Spleen (tissue), 11 donors: ENCODE measurements at regions not wholly inside any gene's neighbourhood (a gene's known extent, or its start where the extent isn't known, plus 50 kb on each side); places are given as distances from the start of the nearest gene placed in this dataset.

Source experiments
- DNase-seq: peaks from one replicate; pipeline ENCODE4 v3.0.0-alpha.2; 2020
- H3K27ac ChIP-seq, 8 donors: fragments of 200-600 bp; sonication (generic) in 7 of 8; 1 replicate in 4 of 8; 2 replicates in 4 of 8; pipeline versions ENCODE4 v1.5.0 to v1.8.0; 2016 to 2021; ENCODE audit warnings: inconsistent platforms in 4 of 8, mild to moderate bottlenecking in 4 of 8, moderate library complexity in 1 of 8
- H3K27me3 ChIP-seq, 7 donors: fragments of 200-600 bp; sonication (generic) in 6 of 7; replicated peaks in 1 of 7; 1 replicate in 4 of 7; 2 replicates in 3 of 7; pipeline versions ENCODE4 v1.5.0 to v1.8.0; 2016 to 2021; ENCODE audit warnings: inconsistent platforms in 3 of 7, mild to moderate bottlenecking in 1 of 7
- H3K36me3 ChIP-seq, 6 donors: fragments of 200-600 bp; sonication (generic) in 5 of 6; 1 replicate in 4 of 6; 2 replicates in 2 of 6; pipeline versions ENCODE4 v1.5.0 to v1.8.0; 2016 to 2021; ENCODE audit warnings: inconsistent platforms in 2 of 6
- H3K4me1 ChIP-seq, 6 donors: fragments of 200-600 bp; sonication (generic) in 5 of 6; 1 replicate in 3 of 6; 2 replicates in 3 of 6; pipeline versions ENCODE4 v1.5.0 to v1.8.0; 2016 to 2021; ENCODE audit warnings: inconsistent platforms in 3 of 6
- H3K4me3 ChIP-seq, 8 donors: fragments of 200-600 bp; sonication (generic) in 7 of 8; 1 replicate in 4 of 8; 2 replicates in 4 of 8; pipeline versions ENCODE4 v1.5.0 to v1.8.0; 2016 to 2021; ENCODE audit warnings: inconsistent platforms in 4 of 8, mild to moderate bottlenecking in 4 of 8, moderate library complexity in 2 of 8
- H3K9me3 ChIP-seq, 8 donors: fragments of 200-600 bp; sonication (generic) in 7 of 8; 1 replicate in 4 of 8; 2 replicates in 4 of 8; pipeline versions ENCODE4 v1.5.0 to v1.8.0; 2016 to 2021; ENCODE audit warnings: inconsistent platforms in 4 of 8
- POLR2A ChIP-seq, 3 donors: fragments of 450-650 bp; IDR thresholded peaks; one replicate each; pipeline ENCODE4 v1.5.1; 2017; ENCODE audit warnings: antibody characterized with exemption in 3 of 3, mild to moderate bottlenecking in 1 of 3
- POLR2AphosphoS5 ChIP-seq, 3 donors: sonication (generic); formaldehyde crosslinking; IDR thresholded peaks; one replicate each; pipeline ENCODE4 v1.5.1; 2017; ENCODE audit warnings: antibody characterized with exemption in 3 of 3
- WGBS, 5 donors: extraction: QIAGEN DNeasy Blood & Tissue Kit in 3 of 5; methylation state at CpG; one replicate each; pipeline versions ENCODE4 v1.1.5 to v1.1.7; 2013 to 2018; 5-methylcytosine and 5-hydroxymethylcytosine counted together
- intact Hi-C: fragments of 100-400 bp; cut with DNase I; formaldehyde crosslinking; loops from one replicate; pipeline ENCODE4 v1.15.0; 2023; ENCODE audit warnings: low total_unique reads
- TF ChIP-seq, protein P1 (sequence below), 11 experiments: fragments of 200-600 bp in 7 of 11; fragments of 450-650 bp in 4 of 11; sonication (generic) in 4 of 11; IDR thresholded peaks in 8 of 11; conservative IDR thresholded peaks in 3 of 11; 1 replicate in 7 of 11; 2 replicates in 4 of 11; pipeline versions ENCODE4 v1.4.0 to v1.8.0; 2016 to 2021; ENCODE audit warnings: antibody characterized with exemption in 11 of 11, inconsistent platforms in 4 of 11, mild to moderate bottlenecking in 1 of 11
- donor health status: healthy with polysubstance abuse.
- donor health status: DM: no; HTN: no; CAD: no; lungs with moderate emphysema.
- donor health status: DM: no; HTN: no; CAD: no.
- donor health status: Bipolar disorder and iron deficiency.
- donor health status: healthy.
- donor health status: DM: no; HTN: no; CAD: no.
- donor health status: DM: yes; HTN: yes; CAD: no.

GRCh38 chr5:120014535-120014934 lies 385.2 kb downstream of the FAM170A start:
- 53 to 81% (median 75%) methylated on average over 3 of the region's 3 CpGs for WGBS, 5 donors
- H3K4me1 ChIP-seq = no peaks in the 10 kb centered on the region
- DNase-seq = no peak
- no peak overlapping the region for H3K27ac ChIP-seq
- H3K36me3 ChIP-seq = no peaks in the 10 kb centered on the region
- TF ChIP-seq POLR2A (IDR thresholded peaks at IDR 0.05) (no peak), POLR2AphosphoS5 (IDR thresholded peaks at IDR 0.05) (no peak)
- TF ChIP-seq, protein P1, sequence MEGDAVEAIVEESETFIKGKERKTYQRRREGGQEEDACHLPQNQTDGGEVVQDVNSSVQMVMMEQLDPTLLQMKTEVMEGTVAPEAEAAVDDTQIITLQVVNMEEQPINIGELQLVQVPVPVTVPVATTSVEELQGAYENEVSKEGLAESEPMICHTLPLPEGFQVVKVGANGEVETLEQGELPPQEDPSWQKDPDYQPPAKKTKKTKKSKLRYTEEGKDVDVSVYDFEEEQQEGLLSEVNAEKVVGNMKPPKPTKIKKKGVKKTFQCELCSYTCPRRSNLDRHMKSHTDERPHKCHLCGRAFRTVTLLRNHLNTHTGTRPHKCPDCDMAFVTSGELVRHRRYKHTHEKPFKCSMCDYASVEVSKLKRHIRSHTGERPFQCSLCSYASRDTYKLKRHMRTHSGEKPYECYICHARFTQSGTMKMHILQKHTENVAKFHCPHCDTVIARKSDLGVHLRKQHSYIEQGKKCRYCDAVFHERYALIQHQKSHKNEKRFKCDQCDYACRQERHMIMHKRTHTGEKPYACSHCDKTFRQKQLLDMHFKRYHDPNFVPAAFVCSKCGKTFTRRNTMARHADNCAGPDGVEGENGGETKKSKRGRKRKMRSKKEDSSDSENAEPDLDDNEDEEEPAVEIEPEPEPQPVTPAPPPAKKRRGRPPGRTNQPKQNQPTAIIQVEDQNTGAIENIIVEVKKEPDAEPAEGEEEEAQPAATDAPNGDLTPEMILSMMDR (IDR thresholded peaks at IDR 0.05 in 8 of 11, conservative IDR thresholded peaks at IDR 0.05 in 3 of 11) = no peak
- H3K27me3 ChIP-seq = no peaks in the 10 kb centered on the region
- no peak overlapping the region for H3K4me3 ChIP-seq
- H3K9me3 ChIP-seq = no peaks in the 10 kb centered on the region
- intact Hi-C loops = no loop called here

DNA sequence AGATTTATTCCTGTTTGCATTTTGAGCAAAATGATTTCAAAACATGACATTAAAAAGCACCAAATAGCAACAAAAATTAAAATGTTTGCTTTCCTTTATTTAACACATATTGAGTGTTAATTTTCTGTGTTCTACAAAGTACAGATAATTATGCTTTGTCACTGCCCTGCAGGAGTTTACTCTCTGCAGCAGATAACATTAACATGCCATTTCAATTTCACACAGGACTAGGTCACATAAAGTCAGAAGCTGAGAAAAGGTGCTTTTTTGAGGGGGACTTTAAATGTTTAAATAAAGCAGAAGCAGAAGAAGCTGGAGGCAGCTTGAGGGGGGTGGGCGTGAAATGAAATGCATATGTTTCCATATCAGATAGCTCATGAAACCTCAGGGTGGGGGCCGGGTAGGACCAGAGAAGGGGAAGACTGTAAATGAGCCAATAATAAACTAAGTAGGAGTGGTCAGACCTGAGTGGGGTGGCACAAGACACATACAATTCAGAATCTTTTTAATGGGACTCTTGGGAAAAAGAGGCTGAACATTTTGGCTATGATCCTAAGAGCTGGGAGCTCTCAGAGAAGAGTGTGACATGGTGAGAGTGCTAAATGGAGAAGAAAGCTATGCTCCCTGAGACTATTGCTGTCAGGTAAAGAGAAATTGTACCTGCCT lies 387.5 kb downstream of the FAM170A start:
- intact Hi-C loops = no loop called here
- no peak overlapping the region for H3K4me3 ChIP-seq
- no peaks in the 10 kb centered on the region for H3K4me1 ChIP-seq
- no peaks in the 10 kb centered on the region for H3K36me3 ChIP-seq
- H3K9me3 ChIP-seq = peaks cover 0 to 4% (median 0%) of the 10 kb centered on the region in 8 donors
- H3K27ac ChIP-seq = no peak overlapping the region
- TF ChIP-seq, protein P1 (IDR thresholded peaks at IDR 0.05 in 8 of 11, conservative IDR thresholded peaks at IDR 0.05 in 3 of 11) = no peak
- TF ChIP-seq POLR2AphosphoS5 (IDR thresholded peaks at IDR 0.05) (no peak), POLR2A (IDR thresholded peaks at IDR 0.05) (no peak)
- WGBS, 5 donors = 70 to 83% (median 79%) methylated on average over 2 of the region's 2 CpGs
- no peak for DNase-seq
- no peaks in the 10 kb centered on the region for H3K27me3 ChIP-seq

DNA sequence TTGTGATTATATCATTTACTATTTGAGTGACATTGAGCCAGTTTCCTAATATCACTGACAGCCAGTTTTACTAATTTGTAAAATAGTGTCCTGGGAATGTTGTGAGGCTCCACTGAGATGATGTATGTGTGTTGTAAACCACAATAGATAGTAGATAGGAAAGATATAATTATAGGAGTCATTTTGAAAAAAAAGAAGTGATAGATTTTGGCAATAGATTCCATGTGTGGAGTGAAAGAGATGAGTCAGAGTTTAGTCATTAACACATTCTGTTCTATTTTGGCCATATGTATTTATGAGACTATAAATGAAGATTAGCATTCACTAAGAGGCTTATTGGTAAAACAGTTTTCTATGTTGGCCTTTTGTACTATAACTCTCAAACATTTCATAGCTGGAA lies 388.2 kb downstream of the FAM170A start:
- Histone ChIP-seq H3K36me3 (no peaks in the 10 kb centered on the region), H3K27ac (no peak overlapping the region), H3K9me3 (peaks cover 0 to 4% (median 0%) of the 10 kb centered on the region in 8 donors), H3K4me3 (no peak overlapping the region), H3K27me3 (no peaks in the 10 kb centered on the region), H3K4me1 (no peaks in the 10 kb centered on the region)
- intact Hi-C loops = no loop called here
- TF ChIP-seq POLR2A (IDR thresholded peaks at IDR 0.05) (no peak), POLR2AphosphoS5 (IDR thresholded peaks at IDR 0.05) (no peak)
- TF ChIP-seq, protein P1 (IDR thresholded peaks at IDR 0.05 in 8 of 11, conservative IDR thresholded peaks at IDR 0.05 in 3 of 11) = no peak
- no peak for DNase-seq

DNA sequence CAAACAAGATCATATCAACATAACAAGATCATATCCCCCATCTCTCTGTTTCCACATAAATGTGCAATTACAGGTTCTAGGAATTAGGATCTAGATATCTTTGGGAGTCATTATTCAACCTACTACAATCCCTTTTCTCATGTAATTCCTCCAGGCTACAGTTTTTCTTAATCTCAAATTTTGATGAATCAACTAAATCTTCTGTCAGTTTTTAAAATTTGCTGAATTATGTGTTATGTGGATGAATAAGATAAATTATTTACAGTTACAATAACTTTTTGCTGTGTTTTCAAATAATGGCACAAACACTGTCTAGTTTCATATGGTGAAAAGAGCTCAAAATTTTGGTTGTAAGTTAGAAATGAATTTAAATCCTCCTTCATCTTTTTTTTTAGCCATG lies 405.8 kb downstream of the FAM170A start:
- TF ChIP-seq, protein P1 (IDR thresholded peaks at IDR 0.05 in 8 of 11, conservative IDR thresholded peaks at IDR 0.05 in 3 of 11) = no peak
- no peak for TF ChIP-seq POLR2A (IDR thresholded peaks at IDR 0.05)
- TF ChIP-seq POLR2AphosphoS5 (IDR thresholded peaks at IDR 0.05) = no peak
- H3K36me3 ChIP-seq = no peaks in the 10 kb centered on the region
- H3K4me1 ChIP-seq = no peaks in the 10 kb centered on the region
- H3K27me3 ChIP-seq = no peaks in the 10 kb centered on the region
- intact Hi-C loops = no loop called here
- H3K9me3 ChIP-seq = no peaks in the 10 kb centered on the region
- DNase-seq = no peak
- H3K27ac ChIP-seq = no peak overlapping the region
- no peak overlapping the region for H3K4me3 ChIP-seq
